ENCODE measurements at regions not wholly inside any gene's neighbourhood (a gene's known extent, or its start where the extent isn't known, plus 50 kb on each side); places are given as distances from the start of the nearest gene placed in this dataset.
"Not testable (repeated sequence)": the region's sequence is repeated elsewhere in the genome, so short reads cannot be mapped to it uniquely, and the experiment has no call there.

DNA sequence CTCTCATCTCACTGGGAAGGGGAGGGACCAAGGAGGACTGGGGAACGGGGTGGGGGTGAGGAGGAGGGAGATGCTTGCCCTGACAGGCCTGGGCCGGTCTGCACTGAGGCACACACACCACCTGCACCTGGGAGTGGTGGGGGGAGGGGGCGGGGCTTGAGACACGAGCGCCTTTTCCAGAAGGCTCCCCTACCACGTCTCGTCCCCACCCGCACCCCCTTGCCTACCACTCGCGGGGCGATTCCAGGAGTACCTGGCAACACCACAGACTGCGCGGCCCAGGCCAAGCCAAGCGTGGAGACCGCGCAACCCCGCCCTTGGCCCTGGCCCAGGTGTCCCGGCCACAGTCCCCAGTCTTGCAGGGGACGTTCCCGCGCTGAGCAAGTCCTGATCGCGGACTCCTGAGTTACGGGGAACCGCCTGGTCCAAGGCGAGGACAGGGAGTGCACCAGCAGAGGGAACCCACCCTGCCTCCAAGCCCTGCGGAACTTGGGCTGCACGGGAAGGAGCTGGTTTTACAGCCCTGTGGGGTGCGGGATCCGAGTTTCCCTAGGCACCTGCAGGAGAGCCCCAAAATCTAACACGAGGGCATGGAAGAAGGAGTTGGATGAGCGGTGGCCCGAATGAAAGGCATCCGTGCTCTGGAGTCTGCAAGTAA, 68.1 kb upstream of the SH3GL3 start:
- Histone ChIP-seq H3K27ac (no peak overlapping the region), H3K4me3 (ENCODE audit: low read depth in 1 of 2, low read length in 1 of 2) (no peak overlapping the region)

GRCh38 chr15:83379579-83379959, 67.6 kb upstream of the SH3GL3 start:
- H3K4me3 ChIP-seq (ENCODE audit: low read depth in 1 of 2, low read length in 1 of 2), result no peak overlapping the region
- H3K36me3 ChIP-seq, result no peaks in the 10 kb centered on the region
- H3K4me1 ChIP-seq (ENCODE audit: control insufficient read depth in 1 of 2, insufficient read depth in 1 of 2, low read depth in 1 of 2, low read length in 1 of 2), result no peaks in the 10 kb centered on the region
- no peaks in the 10 kb centered on the region for H3K9me3 ChIP-seq
- no peak overlapping the region for H3K27ac ChIP-seq
- TF ChIP-seq, protein P1, sequence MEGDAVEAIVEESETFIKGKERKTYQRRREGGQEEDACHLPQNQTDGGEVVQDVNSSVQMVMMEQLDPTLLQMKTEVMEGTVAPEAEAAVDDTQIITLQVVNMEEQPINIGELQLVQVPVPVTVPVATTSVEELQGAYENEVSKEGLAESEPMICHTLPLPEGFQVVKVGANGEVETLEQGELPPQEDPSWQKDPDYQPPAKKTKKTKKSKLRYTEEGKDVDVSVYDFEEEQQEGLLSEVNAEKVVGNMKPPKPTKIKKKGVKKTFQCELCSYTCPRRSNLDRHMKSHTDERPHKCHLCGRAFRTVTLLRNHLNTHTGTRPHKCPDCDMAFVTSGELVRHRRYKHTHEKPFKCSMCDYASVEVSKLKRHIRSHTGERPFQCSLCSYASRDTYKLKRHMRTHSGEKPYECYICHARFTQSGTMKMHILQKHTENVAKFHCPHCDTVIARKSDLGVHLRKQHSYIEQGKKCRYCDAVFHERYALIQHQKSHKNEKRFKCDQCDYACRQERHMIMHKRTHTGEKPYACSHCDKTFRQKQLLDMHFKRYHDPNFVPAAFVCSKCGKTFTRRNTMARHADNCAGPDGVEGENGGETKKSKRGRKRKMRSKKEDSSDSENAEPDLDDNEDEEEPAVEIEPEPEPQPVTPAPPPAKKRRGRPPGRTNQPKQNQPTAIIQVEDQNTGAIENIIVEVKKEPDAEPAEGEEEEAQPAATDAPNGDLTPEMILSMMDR (IDR thresholded peaks at IDR 0.05), result no peak
- H3K27me3 ChIP-seq, result peaks cover 74% of the 10 kb centered on the region

More for the DNA sequence above, 68.1 kb upstream of the SH3GL3 start:
- H3K4me1 ChIP-seq (ENCODE audit: control insufficient read depth in 1 of 2, insufficient read depth in 1 of 2, low read depth in 1 of 2, low read length in 1 of 2), result no peaks in the 10 kb centered on the region
- peaks cover 79% of the 10 kb centered on the region for H3K27me3 ChIP-seq
- no peaks in the 10 kb centered on the region for H3K36me3 ChIP-seq
- H3K9me3 ChIP-seq, result no peaks in the 10 kb centered on the region
- TF ChIP-seq, protein P1 (IDR thresholded peaks at IDR 0.05), result no peak

- Histone ChIP-seq H3K4me1 (ENCODE audit: control insufficient read depth in 1 of 2, insufficient read depth in 1 of 2, low read depth in 1 of 2, low read length in 1 of 2) (no peaks in the 10 kb centered on the region), H3K27ac (no peak overlapping the region), H3K9me3 (no peaks in the 10 kb centered on the region), H3K4me3 (ENCODE audit: low read depth in 1 of 2, low read length in 1 of 2) (no peak overlapping the region), H3K27me3 (peaks cover 69% of the 10 kb centered on the region), H3K36me3 (no peaks in the 10 kb centered on the region)
- TF ChIP-seq, protein P1 (IDR thresholded peaks at IDR 0.05), result no peak
These were observed 67.1 kb upstream of the SH3GL3 start for GRCh38 chr15:83380059-83380458.

- no peaks in the 10 kb centered on the region for H3K9me3 ChIP-seq
- no peak overlapping the region for H3K4me3 ChIP-seq (ENCODE audit: low read depth in 1 of 2, low read length in 1 of 2)
- H3K36me3 ChIP-seq, result no peaks in the 10 kb centered on the region
- peaks cover 66% of the 10 kb centered on the region for H3K27me3 ChIP-seq
- no peak overlapping the region for H3K27ac ChIP-seq
- no peaks in the 10 kb centered on the region for H3K4me1 ChIP-seq (ENCODE audit: control insufficient read depth in 1 of 2, insufficient read depth in 1 of 2, low read depth in 1 of 2, low read length in 1 of 2)
- TF ChIP-seq, protein P1 (IDR thresholded peaks at IDR 0.05), result no peak
These were observed 66.5 kb upstream of the SH3GL3 start for GRCh38 chr15:83380682-83381081.

GRCh38 chr15:83383608-83384139, 63.5 kb upstream of the SH3GL3 start:
- H3K9me3 ChIP-seq; H3K4me3 ChIP-seq (ENCODE audit: low read depth in 1 of 2, low read length in 1 of 2); H3K27ac ChIP-seq; H3K36me3 ChIP-seq; H3K4me1 ChIP-seq (ENCODE audit: control insufficient read depth in 1 of 2, insufficient read depth in 1 of 2, low read depth in 1 of 2, low read length in 1 of 2): not testable (repeated sequence)
- peaks cover 39% of the 10 kb centered on the region for H3K27me3 ChIP-seq

- Histone ChIP-seq H3K4me1 (ENCODE audit: control insufficient read depth in 1 of 2, insufficient read depth in 1 of 2, low read depth in 1 of 2, low read length in 1 of 2) (no peaks in the 10 kb centered on the region), H3K4me3 (ENCODE audit: low read depth in 1 of 2, low read length in 1 of 2) (no peak overlapping the region)
These were observed 51.0 kb upstream of the SH3GL3 start for GRCh38 chr15:83396101-83396500.

More at GRCh38 chr15:83396101-83396500, 51.0 kb upstream of the SH3GL3 start:
- Histone ChIP-seq H3K36me3 (no peaks in the 10 kb centered on the region), H3K27ac (no peak overlapping the region), H3K9me3 (no peaks in the 10 kb centered on the region), H3K27me3 (peaks cover 21% of the 10 kb centered on the region)
- TF ChIP-seq, protein P1 (IDR thresholded peaks at IDR 0.05), result no peak

Data from neutrophil (primary cell).